Neural cell (in vitro differentiated cells): ENCODE measurements at regions not wholly inside any gene's neighbourhood (a gene's known extent, or its start where the extent isn't known, plus 50 kb on each side); places are given as distances from the start of the nearest gene placed in this dataset.

Source experiments
- H2AFZ ChIP-seq: fragments of 200-600, 300-800 bp; sonication (generic), shearing (Covaris generic); 2 replicates; pipeline ENCODE4 v1.6.0; 2014; ENCODE audit warnings: low read depth, mild to moderate bottlenecking, antibody characterized with exemption, low read length, moderate library complexity
- H3F3A ChIP-seq: fragments of 200-600 bp; shearing (Covaris generic); 2 replicates; pipeline ENCODE4 v1.6.1; 2016; ENCODE audit warnings: mild to moderate bottlenecking, moderate library complexity, mixed read lengths, antibody characterized with exemption, low read length; ENCODE audit not compliant: insufficient read depth, poor library complexity, severe bottlenecking
- H3K27ac ChIP-seq: fragments of 200-600, 300-800 bp; sonication (generic), shearing (Covaris generic); 2 replicates; pipeline ENCODE4 v1.5.1; 2014; ENCODE audit warnings: mild to moderate bottlenecking, low read length, moderate library complexity
- H3K27me3 ChIP-seq: fragments of 300-800, 200-600 bp; sonication (generic), shearing (Covaris generic); 2 replicates; pipeline ENCODE4 v1.6.0; 2014; ENCODE audit warnings: mild to moderate bottlenecking, low read depth, low read length, moderate library complexity; ENCODE audit not compliant: insufficient read depth
- H3K36me3 ChIP-seq: fragments of 300-800, 200-600 bp; sonication (generic), shearing (Covaris generic); 2 replicates; pipeline ENCODE4 v1.5.1; 2014; ENCODE audit warnings: mild to moderate bottlenecking, antibody characterized with exemption, low read length, moderate library complexity; ENCODE audit not compliant: insufficient read depth
- H3K4me2 ChIP-seq: fragments of 300-800, 200-600 bp; sonication (generic), shearing (Covaris generic); 2 replicates; pipeline ENCODE4 v1.6.0; 2014; ENCODE audit warnings: mild to moderate bottlenecking, low read length
- H3K4me3 ChIP-seq: fragments of 300-800, 200-600 bp; sonication (generic), shearing (Covaris generic); 2 replicates; pipeline ENCODE4 v1.5.1; 2014; ENCODE audit warnings: mild to moderate bottlenecking, low read length, moderate library complexity
- H3K79me2 ChIP-seq: fragments of 200-600 bp; shearing (Covaris generic); replicated peaks from 2 replicates; pipeline ENCODE4 v1.6.0; 2014; ENCODE audit warnings: mild to moderate bottlenecking, low read length, moderate library complexity; ENCODE audit not compliant: insufficient read depth
- H3K9ac ChIP-seq: fragments of 300-800, 200-600 bp; sonication (generic), shearing (Covaris generic); 2 replicates; pipeline ENCODE4 v1.6.1; 2016; ENCODE audit warnings: mild to moderate bottlenecking, low read length, mixed read lengths
- H3K9me2 ChIP-seq: fragments of 200-600 bp; shearing (Covaris generic); 2 replicates; pipeline ENCODE4 v1.6.1; 2016; ENCODE audit warnings: mild to moderate bottlenecking, low read length, mixed read lengths; ENCODE audit not compliant: insufficient read depth
- H3K9me3 ChIP-seq: fragments of 200-600, 300-800 bp; sonication (generic), shearing (Covaris generic); 2 replicates; pipeline ENCODE4 v1.6.1; 2016; ENCODE audit warnings: mild to moderate bottlenecking, mixed run types, low read length, moderate library complexity, mixed read lengths
- H4K20me1 ChIP-seq: fragments of 200-600 bp; shearing (Covaris generic); 2 replicates; pipeline ENCODE4 v1.6.1; 2016; ENCODE audit warnings: mild to moderate bottlenecking, mixed run types; ENCODE audit not compliant: insufficient read depth
- EP300 ChIP-seq: fragments of 450-650 bp; conservative IDR thresholded peaks from 2 replicates; pipeline ENCODE4 v1.6.1; 2014; ENCODE audit warnings: antibody characterized with exemption, mild to moderate bottlenecking, moderate library complexity; ENCODE audit not compliant: poor library complexity, severe bottlenecking
- EZH2 ChIP-seq: fragments of 200-600, 300-800 bp; shearing (Covaris generic), sonication (generic); IDR thresholded peaks from 2 replicates; pipeline ENCODE4 v1.6.1; 2014; ENCODE audit warnings: antibody characterized with exemption, low read length, borderline replicate concordance, mild to moderate bottlenecking; ENCODE audit not compliant: insufficient read depth, poor library complexity, severe bottlenecking
- MXI1 ChIP-seq: fragments of 450-650 bp; conservative IDR thresholded peaks from 2 replicates; pipeline ENCODE4 v1.6.1; 2014; ENCODE audit warnings: antibody characterized with exemption, mild to moderate bottlenecking; ENCODE audit not compliant: poor library complexity, severe bottlenecking
- POLR2AphosphoS5 ChIP-seq: IDR thresholded peaks from 2 replicates; pipeline ENCODE4 v1.6.1; 2012
- RAD21 ChIP-seq: fragments of 450-650 bp; conservative IDR thresholded peaks from 2 replicates; pipeline ENCODE4 v1.6.1; 2014; ENCODE audit warnings: antibody characterized with exemption, mild to moderate bottlenecking, moderate library complexity
- SMC3 ChIP-seq: fragments of 450-650 bp; conservative IDR thresholded peaks from 2 replicates; pipeline ENCODE4 v1.6.1; 2014; ENCODE audit warnings: antibody characterized with exemption, mild to moderate bottlenecking, moderate library complexity; ENCODE audit not compliant: poor library complexity
- TAF1 ChIP-seq: IDR thresholded peaks from 2 replicates; pipeline ENCODE4 v1.6.1; 2012; ENCODE audit warnings: low read depth
- TF ChIP-seq, protein P1 (sequence below): fragments of 450-650 bp; IDR thresholded peaks from 2 replicates; pipeline ENCODE4 v1.5.1; 2014; ENCODE audit warnings: antibody characterized with exemption, mild to moderate bottlenecking, moderate library complexity; ENCODE audit not compliant: poor library complexity, severe bottlenecking
- TF ChIP-seq, protein P2 (sequence below): IDR thresholded peaks from 2 replicates; pipeline ENCODE4 v1.6.1; 2012; ENCODE audit warnings: borderline replicate concordance

DNA sequence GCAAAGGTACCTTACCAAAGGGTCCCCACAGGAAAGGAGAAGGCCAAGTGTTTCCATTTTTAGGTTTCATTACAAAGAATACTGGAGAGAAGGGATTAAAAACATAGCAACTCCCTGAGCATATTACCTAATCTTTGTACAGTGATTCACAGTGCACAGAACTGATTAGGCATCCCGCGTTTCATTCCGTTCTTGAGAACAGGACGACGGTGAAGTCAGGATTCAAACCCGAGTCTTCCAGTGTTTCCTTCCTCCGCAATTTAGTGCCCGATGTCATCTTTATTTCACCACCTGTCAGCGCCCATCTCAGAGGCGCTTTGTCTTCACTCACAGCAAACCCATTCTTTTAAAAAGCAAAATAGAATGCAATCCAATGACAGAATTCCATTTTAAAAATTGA is 488.5 kb downstream of the EIPR1 start:
- TF ChIP-seq POLR2AphosphoS5 (no peak), MXI1 (no peak), SMC3 (no peak), EZH2 (no peak), RAD21 (no peak), EP300 (no peak), TAF1 (no peak)
- TF ChIP-seq, protein P1, sequence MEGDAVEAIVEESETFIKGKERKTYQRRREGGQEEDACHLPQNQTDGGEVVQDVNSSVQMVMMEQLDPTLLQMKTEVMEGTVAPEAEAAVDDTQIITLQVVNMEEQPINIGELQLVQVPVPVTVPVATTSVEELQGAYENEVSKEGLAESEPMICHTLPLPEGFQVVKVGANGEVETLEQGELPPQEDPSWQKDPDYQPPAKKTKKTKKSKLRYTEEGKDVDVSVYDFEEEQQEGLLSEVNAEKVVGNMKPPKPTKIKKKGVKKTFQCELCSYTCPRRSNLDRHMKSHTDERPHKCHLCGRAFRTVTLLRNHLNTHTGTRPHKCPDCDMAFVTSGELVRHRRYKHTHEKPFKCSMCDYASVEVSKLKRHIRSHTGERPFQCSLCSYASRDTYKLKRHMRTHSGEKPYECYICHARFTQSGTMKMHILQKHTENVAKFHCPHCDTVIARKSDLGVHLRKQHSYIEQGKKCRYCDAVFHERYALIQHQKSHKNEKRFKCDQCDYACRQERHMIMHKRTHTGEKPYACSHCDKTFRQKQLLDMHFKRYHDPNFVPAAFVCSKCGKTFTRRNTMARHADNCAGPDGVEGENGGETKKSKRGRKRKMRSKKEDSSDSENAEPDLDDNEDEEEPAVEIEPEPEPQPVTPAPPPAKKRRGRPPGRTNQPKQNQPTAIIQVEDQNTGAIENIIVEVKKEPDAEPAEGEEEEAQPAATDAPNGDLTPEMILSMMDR = no peak
- TF ChIP-seq, protein P2, sequence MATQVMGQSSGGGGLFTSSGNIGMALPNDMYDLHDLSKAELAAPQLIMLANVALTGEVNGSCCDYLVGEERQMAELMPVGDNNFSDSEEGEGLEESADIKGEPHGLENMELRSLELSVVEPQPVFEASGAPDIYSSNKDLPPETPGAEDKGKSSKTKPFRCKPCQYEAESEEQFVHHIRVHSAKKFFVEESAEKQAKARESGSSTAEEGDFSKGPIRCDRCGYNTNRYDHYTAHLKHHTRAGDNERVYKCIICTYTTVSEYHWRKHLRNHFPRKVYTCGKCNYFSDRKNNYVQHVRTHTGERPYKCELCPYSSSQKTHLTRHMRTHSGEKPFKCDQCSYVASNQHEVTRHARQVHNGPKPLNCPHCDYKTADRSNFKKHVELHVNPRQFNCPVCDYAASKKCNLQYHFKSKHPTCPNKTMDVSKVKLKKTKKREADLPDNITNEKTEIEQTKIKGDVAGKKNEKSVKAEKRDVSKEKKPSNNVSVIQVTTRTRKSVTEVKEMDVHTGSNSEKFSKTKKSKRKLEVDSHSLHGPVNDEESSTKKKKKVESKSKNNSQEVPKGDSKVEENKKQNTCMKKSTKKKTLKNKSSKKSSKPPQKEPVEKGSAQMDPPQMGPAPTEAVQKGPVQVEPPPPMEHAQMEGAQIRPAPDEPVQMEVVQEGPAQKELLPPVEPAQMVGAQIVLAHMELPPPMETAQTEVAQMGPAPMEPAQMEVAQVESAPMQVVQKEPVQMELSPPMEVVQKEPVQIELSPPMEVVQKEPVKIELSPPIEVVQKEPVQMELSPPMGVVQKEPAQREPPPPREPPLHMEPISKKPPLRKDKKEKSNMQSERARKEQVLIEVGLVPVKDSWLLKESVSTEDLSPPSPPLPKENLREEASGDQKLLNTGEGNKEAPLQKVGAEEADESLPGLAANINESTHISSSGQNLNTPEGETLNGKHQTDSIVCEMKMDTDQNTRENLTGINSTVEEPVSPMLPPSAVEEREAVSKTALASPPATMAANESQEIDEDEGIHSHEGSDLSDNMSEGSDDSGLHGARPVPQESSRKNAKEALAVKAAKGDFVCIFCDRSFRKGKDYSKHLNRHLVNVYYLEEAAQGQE = no peak
- H3K79me2 ChIP-seq = no peaks in the 10 kb centered on the region
- H3K27ac ChIP-seq = no peak overlapping the region

DNA sequence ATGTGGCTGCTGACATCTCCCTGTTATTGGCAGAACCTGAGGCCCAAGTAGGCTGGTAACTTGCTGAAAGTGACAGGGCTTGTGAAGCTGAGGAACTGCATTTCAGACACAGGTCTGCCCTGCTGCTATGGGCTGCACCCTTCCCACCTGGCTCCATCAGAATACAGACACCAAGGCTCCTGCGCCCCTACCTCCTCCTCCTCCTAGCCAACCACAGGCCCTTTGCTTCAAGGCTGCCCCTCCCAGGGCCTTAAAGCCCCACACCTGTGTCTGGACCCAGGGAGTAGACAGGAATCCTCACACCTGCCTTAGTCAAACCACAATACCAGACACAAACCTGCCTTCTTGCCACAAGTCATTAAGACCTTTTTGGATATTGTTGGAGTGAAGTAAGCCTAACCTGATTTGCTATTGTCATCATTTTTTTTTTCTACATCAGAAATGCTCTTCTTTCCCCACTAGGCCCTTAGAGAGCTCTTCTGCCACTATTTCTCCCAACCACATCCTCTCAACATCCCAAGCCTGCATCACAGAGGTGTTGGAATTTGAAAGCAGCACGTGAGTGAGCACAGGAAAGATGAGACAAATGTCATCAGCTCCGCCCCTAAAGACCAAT is 489.7 kb downstream of the EIPR1 start:
- Histone ChIP-seq H3K9ac (no peak overlapping the region), H3K27ac (no peak overlapping the region), H4K20me1 (no peaks in the 10 kb centered on the region), H2AFZ (no peak overlapping the region), H3K9me2 (no peaks in the 10 kb centered on the region), H3K4me3 (no peak overlapping the region), H3K9me3 (no peaks in the 10 kb centered on the region), H3K27me3 (no peaks in the 10 kb centered on the region), H3K36me3 (no peaks in the 10 kb centered on the region), H3K79me2 (no peaks in the 10 kb centered on the region), H3K4me2 (no peak overlapping the region), H3F3A (no peaks in the 10 kb centered on the region)
- no peak for TF ChIP-seq MXI1
- TF ChIP-seq, protein P1 = no peak
- TF ChIP-seq TAF1 = no peak
- TF ChIP-seq RAD21 = no peak
- TF ChIP-seq POLR2AphosphoS5 = no peak
- no peak for TF ChIP-seq EP300
- no peak for TF ChIP-seq EZH2
- TF ChIP-seq SMC3 = no peak
- TF ChIP-seq, protein P2 = no peak

More for the DNA sequence above, 488.5 kb downstream of the EIPR1 start:
- Histone ChIP-seq H2AFZ (no peak overlapping the region), H3K27me3 (no peaks in the 10 kb centered on the region), H3K4me3 (no peak overlapping the region), H3K9me3 (no peaks in the 10 kb centered on the region), H3K36me3 (no peaks in the 10 kb centered on the region), H3K9ac (no peak overlapping the region), H4K20me1 (no peaks in the 10 kb centered on the region), H3F3A (no peaks in the 10 kb centered on the region), H3K4me2 (no peak overlapping the region), H3K9me2 (no peaks in the 10 kb centered on the region)
